ENCODE measurements at regions not wholly inside any gene's neighbourhood (a gene's known extent, or its start where the extent isn't known, plus 50 kb on each side); places are given as distances from the start of the nearest gene placed in this dataset.

DNA sequence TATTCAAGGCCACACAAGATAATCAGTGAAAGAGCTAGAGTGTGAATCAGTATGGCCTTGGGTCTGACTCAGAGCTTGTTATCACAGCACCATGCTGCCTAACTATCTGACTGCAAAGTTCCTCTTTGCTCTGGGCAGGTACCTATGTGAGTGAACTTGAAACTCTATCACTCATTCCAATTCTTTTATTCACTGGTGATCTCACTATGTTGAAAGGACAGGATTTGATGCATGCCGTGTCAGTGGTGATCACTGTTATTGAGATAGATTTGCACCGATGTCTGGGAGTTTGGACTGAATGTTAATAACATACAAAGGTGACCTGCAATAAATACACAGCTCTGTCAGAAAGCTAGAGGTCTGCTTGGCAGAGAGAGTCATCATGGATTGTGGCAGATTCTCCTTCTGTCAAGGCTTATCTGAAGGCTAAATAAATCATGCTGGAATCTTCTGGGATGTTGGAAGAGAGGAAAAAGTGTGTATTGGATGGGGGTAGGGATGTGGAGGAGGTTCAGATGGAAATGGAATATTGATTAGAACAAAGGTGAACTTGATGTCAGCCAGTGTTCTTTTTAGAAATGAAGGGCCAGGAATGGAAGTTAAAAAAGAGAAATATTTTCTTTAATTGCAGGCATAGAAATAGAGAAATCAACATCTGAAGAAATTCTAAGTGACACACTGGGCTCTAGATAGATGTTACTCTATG lies 91.8 kb upstream of the TNC start:
- Histone ChIP-seq H3K9ac (ENCODE audit: extremely low read depth, insufficient read length, low read length) (no peak overlapping the region), H3K9me3 (ENCODE audit: control insufficient read depth, low read depth, low read length) (no peaks in the 10 kb centered on the region)

More for the DNA sequence above, 91.8 kb upstream of the TNC start:
- Histone ChIP-seq H3K23me2 (ENCODE audit: insufficient read length, low read depth, low read length, poor library complexity, severe bottlenecking) (no peaks in the 10 kb centered on the region), H2BK15ac (ENCODE audit: low read depth, low read length) (no peak overlapping the region), H2AK5ac (ENCODE audit: insufficient read length, low read length) (no peak overlapping the region), H4K91ac (ENCODE audit: insufficient read length, low read depth, low read length) (no peak overlapping the region), H3T11ph (ENCODE audit: low read length) (no peak overlapping the region), H3K79me1 (ENCODE audit: insufficient read depth, low read depth, low read length, poor library complexity, severe bottlenecking) (no peaks in the 10 kb centered on the region), H3K4me1 (ENCODE audit: insufficient read depth, low read length) (peaks cover 2% of the 10 kb centered on the region; the same call in 1 of the 2 replicates), H3K79me2 (ENCODE audit: insufficient read depth, low read length) (no peaks in the 10 kb centered on the region), H2BK5ac (ENCODE audit: insufficient read length, low read length) (no peak overlapping the region), H3K56ac (ENCODE audit: insufficient read length, low read depth, low read length) (no peak overlapping the region), H3K4ac (ENCODE audit: low read depth, low read length) (no peak overlapping the region), H3K23ac (ENCODE audit: insufficient read length, low read depth, low read length) (no peak overlapping the region), H2BK12ac (ENCODE audit: insufficient read length, low read depth, low read length) (no peak overlapping the region), H3K14ac (ENCODE audit: insufficient read depth, low read length) (no peak overlapping the region), H3K18ac (ENCODE audit: insufficient read length, low read depth, low read length) (no peak overlapping the region), H2BK20ac (ENCODE audit: low read depth, low read length, poor library complexity, severe bottlenecking) (no peak overlapping the region), H3K4me2 (ENCODE audit: insufficient read depth, insufficient read length, low read length) (no peak overlapping the region), H4K20me1 (ENCODE audit: control insufficient read depth, insufficient read depth, insufficient read length) (no peaks in the 10 kb centered on the region), H2BK120ac (ENCODE audit: low read depth, low read length, poor library complexity, severe bottlenecking) (no peak overlapping the region), H4K5ac (ENCODE audit: insufficient read length, low read depth, low read length) (no peak overlapping the region), H4K8ac (replicated peaks; ENCODE audit: insufficient read length, low read depth, low read length) (no peak overlapping the region), H3K27me3 (ENCODE audit: insufficient read depth, low read length) (no peaks in the 10 kb centered on the region), H3K27ac (ENCODE audit: insufficient read length, low read depth, low read length) (no peak overlapping the region), H2AFZ (ENCODE audit: low read length) (no peak overlapping the region)
- no peak for DNase-seq
- TF ChIP-seq CTCF (conservative IDR thresholded peaks at IDR 0.05): no peak
- Mint-ChIP-seq H3K4me3 (no peak overlapping the region), H3K9me3 (no peaks in the 10 kb centered on the region), H3K4me1 (peaks cover 3 to 10% of the 10 kb centered on the region in 2 experiments; a peak in 3 of 4 replicates), H3K27ac (no peak overlapping the region), H3K36me3 (ENCODE audit: insufficient read depth in 1 of 3, low read depth in 3 of 3) (no peaks in the 10 kb centered on the region), H3K27me3 (ENCODE audit: low read depth) (no peaks in the 10 kb centered on the region)
- no CpG with 5 or more reads among the region's 2 CpGs for WGBS (ENCODE audit: extremely low coverage, insufficient read length, low lambda C conversion rate)
